ENCODE measurements at regions not wholly inside any gene's neighbourhood (a gene's known extent, or its start where the extent isn't known, plus 50 kb on each side); places are given as distances from the start of the nearest gene placed in this dataset.

- H3K79me2 ChIP-seq (ENCODE audit: control insufficient read depth, insufficient read depth, low read length), result no peaks in the 10 kb centered on the region
- no peaks in the 10 kb centered on the region for H3K36me3 ChIP-seq (ENCODE audit: control insufficient read depth in 2 of 2, extremely low read depth in 1 of 2, insufficient read depth in 2 of 2, low read length in 2 of 2)
- dilution Hi-C loops (cut with MboI; ENCODE audit: extremely low pct_ligation_motif_present, low sequenced_read_pairs), result no loop called here
- H3K4me1 ChIP-seq (ENCODE audit: control insufficient read depth, extremely low read depth, insufficient read depth, low read length), result no peaks in the 10 kb centered on the region
- no peak overlapping the region for H3K9ac ChIP-seq (ENCODE audit: control insufficient read depth, extremely low read depth, insufficient read depth, low read length)
- H3K27me3 ChIP-seq (ENCODE audit: control insufficient read depth, extremely low read depth, insufficient read depth, low read length), result no peaks in the 10 kb centered on the region
- FAIRE-seq (no peak), DNase-seq (ENCODE audit: low read depth, low spot score) (no peak)
- H4K20me1 ChIP-seq (ENCODE audit: control insufficient read depth, extremely low read depth, insufficient read depth, low read length), result no peaks in the 10 kb centered on the region
- H3K4me3 ChIP-seq (ENCODE audit: control insufficient read depth in 2 of 3, extremely low read depth in 1 of 3, insufficient read depth in 2 of 3, low read depth in 1 of 3, low read length in 3 of 3), result no peak overlapping the region
- no peaks in the 10 kb centered on the region for H3K9me3 ChIP-seq (ENCODE audit: control insufficient read depth, low read depth, low read length)
- H3K4me2 ChIP-seq (ENCODE audit: control insufficient read depth, extremely low read depth, insufficient read depth, low read depth, low read length), result no peak overlapping the region
- H2AFZ ChIP-seq (ENCODE audit: control insufficient read depth, low read length), result no peak overlapping the region
- H3K27ac ChIP-seq (ENCODE audit: control insufficient read depth, insufficient read depth, low read length), result no peak overlapping the region
- TF ChIP-seq EZH2 (IDR thresholded peaks at IDR 0.05; ENCODE audit: low read length), result no peak
- TF ChIP-seq CTCF (optimal IDR thresholded peaks at IDR 0.05 in 1 of 3, IDR thresholded peaks at IDR 0.05 in 1 of 3, conservative IDR thresholded peaks at IDR 0.05 in 1 of 3; ENCODE audit: extremely low read depth in 1 of 3, insufficient read depth in 2 of 3, low read length in 3 of 3), result no peak
- H3K9me1 ChIP-seq (ENCODE audit: control insufficient read depth, extremely low read depth, insufficient read depth, low read length), result no peaks in the 10 kb centered on the region
These were observed 361.4 kb downstream of the CXCL12 start for GRCh38 chr10:44023517-44023916.

GRCh38 chr10:44022203-44022602, 362.7 kb downstream of the CXCL12 start:
- Histone ChIP-seq H3K4me2 (ENCODE audit: control insufficient read depth, extremely low read depth, insufficient read depth, low read depth, low read length) (no peak overlapping the region), H3K36me3 (ENCODE audit: control insufficient read depth in 2 of 2, extremely low read depth in 1 of 2, insufficient read depth in 2 of 2, low read length in 2 of 2) (no peaks in the 10 kb centered on the region), H3K9ac (ENCODE audit: control insufficient read depth, extremely low read depth, insufficient read depth, low read length) (no peak overlapping the region), H3K4me1 (ENCODE audit: control insufficient read depth, extremely low read depth, insufficient read depth, low read length) (peaks cover 2% of the 10 kb centered on the region), H3K4me3 (ENCODE audit: control insufficient read depth in 2 of 3, extremely low read depth in 1 of 3, insufficient read depth in 2 of 3, low read depth in 1 of 3, low read length in 3 of 3) (no peak overlapping the region), H3K9me1 (ENCODE audit: control insufficient read depth, extremely low read depth, insufficient read depth, low read length) (no peaks in the 10 kb centered on the region), H3K9me3 (ENCODE audit: control insufficient read depth, low read depth, low read length) (no peaks in the 10 kb centered on the region), H2AFZ (ENCODE audit: control insufficient read depth, low read length) (no peak overlapping the region), H3K27me3 (ENCODE audit: control insufficient read depth, extremely low read depth, insufficient read depth, low read length) (no peaks in the 10 kb centered on the region), H3K79me2 (ENCODE audit: control insufficient read depth, insufficient read depth, low read length) (no peaks in the 10 kb centered on the region), H3K27ac (ENCODE audit: control insufficient read depth, insufficient read depth, low read length) (no peak overlapping the region), H4K20me1 (ENCODE audit: control insufficient read depth, extremely low read depth, insufficient read depth, low read length) (no peaks in the 10 kb centered on the region)
- TF ChIP-seq CTCF (optimal IDR thresholded peaks at IDR 0.05 in 1 of 3, IDR thresholded peaks at IDR 0.05 in 1 of 3, conservative IDR thresholded peaks at IDR 0.05 in 1 of 3; ENCODE audit: extremely low read depth in 1 of 3, insufficient read depth in 2 of 3, low read length in 3 of 3), result no peak
- no peak for TF ChIP-seq EZH2 (IDR thresholded peaks at IDR 0.05; ENCODE audit: low read length)
- DNase-seq (ENCODE audit: low read depth, low spot score) (no peak), FAIRE-seq (no peak)
- dilution Hi-C loops (cut with MboI; ENCODE audit: extremely low pct_ligation_motif_present, low sequenced_read_pairs), result no loop called here
